HG02884 (cell line): ENCODE measurements at regions not wholly inside any gene's neighbourhood (a gene's known extent, or its start where the extent isn't known, plus 50 kb on each side); places are given as distances from the start of the nearest gene placed in this dataset.
"Not testable (repeated sequence)": the region's sequence is repeated elsewhere in the genome, so short reads cannot be mapped to it uniquely, and the experiment has no call there.

Source experiments
- ATAC-seq: cut with Tn5 transposase; IDR thresholded peaks from one replicate; pipeline ENCODE4 v1.9.1; 2021; ENCODE audit warnings: mild to moderate bottlenecking, moderate library complexity; ENCODE audit not compliant: unreplicated experiment

- no peak for ATAC-seq
These were observed 191.6 kb upstream of the CCN2 start for GRCh38 chr6:132142768-132143167.

GRCh38 chr6:132142308-132142707, 191.1 kb upstream of the CCN2 start:
- no peak for ATAC-seq

DNA sequence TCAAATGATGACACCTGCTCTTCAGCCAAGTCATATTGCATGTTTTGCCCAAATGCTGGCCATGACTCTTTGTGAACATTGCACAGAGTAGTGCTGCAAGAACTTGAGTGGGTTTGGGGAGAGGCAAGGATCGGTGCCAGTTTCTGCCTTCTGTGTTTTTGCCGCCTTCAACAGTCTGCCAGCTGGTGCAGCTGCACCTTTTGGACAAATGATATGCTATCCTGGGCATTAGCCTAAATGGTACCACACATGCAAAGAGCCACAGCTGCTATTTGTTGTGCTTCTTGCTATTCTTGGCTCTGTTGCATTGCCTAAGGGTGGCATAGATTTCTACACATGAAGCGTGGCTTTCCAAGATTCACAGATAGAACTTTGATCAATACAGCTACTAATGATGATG, 189.0 kb upstream of the CCN2 start:
- ATAC-seq: no peak

GRCh38 chr6:132139611-132140010, 188.4 kb upstream of the CCN2 start:
- ATAC-seq: no peak

DNA sequence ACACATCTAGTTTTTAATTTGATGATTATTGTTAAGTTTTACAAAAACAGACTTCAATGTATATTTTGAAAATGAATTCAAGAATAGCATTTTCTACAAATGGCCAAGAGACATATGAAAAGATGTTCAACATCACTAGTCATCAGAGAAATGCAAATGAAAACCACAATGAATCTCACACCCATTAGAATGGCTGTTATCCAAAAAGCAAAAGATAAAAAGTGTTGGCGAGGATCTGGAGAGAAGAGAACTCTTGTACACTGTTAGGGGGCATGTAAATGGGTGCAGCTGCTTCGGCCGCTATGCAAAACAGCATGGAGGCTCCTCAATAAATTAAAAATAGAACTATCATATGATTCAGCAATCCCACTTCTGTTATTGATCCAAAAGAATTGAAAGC, 185.8 kb upstream of the CCN2 start:
- no peak for ATAC-seq

DNA sequence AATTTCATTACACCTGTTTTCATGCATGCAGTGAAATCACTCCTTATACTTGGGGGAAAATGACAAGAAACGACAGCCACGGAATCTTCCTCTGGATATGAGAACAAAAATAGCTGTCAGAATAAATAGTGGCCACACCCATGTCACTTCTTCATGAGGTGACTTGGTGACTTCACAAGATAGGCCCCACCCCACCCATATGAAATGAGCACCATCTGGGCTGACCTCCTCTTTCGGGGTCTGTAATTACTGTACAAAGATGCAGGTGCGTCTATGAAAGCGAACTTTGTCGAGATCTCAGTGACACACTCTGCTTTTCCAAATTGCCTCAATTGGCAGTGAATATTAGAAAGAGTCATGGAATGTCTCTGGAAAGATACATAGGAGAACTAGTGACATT, 184.2 kb upstream of the CCN2 start:
- ATAC-seq: no peak

GRCh38 chr6:132133736-132134445, 182.7 kb upstream of the CCN2 start:
- ATAC-seq: no peak

- ATAC-seq: no peak
These were observed 181.9 kb upstream of the CCN2 start for GRCh38 chr6:132132924-132133639.

GRCh38 chr6:132132422-132132821, 181.2 kb upstream of the CCN2 start:
- no peak for ATAC-seq

- ATAC-seq: no peak
These were observed 180.6 kb upstream of the CCN2 start for GRCh38 chr6:132131758-132132157.

- ATAC-seq: no peak
These were observed 180.2 kb upstream of the CCN2 start for GRCh38 chr6:132131351-132131750.

DNA sequence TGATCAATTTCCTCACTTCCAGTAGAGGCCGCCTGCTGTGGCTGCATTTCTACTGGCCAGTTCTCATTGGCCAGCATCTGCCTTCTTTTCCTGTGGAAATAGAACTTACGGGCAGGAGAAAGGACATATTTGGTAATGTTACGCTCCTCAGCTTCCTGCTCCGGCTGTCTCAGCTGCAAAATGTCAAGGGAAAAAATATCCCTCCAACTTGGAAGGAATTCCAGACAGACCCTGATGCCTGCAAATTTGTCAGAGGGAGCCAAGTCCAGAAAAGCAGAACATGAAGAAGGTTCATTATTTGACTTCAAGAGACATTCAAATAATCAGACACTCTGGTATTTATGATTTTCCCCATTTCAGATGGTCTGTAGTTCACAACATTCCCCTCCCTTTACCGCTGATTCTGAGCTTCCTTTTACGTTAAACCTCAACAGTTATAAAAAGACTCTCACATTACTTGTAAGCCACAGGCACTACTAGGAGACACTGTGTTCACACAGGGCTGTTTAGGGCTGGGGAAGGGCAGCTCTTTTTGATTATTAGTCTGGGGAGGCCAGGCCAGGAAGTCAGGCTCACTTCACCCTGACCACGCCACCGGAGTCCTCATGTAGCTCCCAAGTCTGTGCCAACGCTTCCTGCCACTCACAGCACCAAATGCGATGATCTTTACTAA, 179.6 kb upstream of the CCN2 start:
- no peak for ATAC-seq

DNA sequence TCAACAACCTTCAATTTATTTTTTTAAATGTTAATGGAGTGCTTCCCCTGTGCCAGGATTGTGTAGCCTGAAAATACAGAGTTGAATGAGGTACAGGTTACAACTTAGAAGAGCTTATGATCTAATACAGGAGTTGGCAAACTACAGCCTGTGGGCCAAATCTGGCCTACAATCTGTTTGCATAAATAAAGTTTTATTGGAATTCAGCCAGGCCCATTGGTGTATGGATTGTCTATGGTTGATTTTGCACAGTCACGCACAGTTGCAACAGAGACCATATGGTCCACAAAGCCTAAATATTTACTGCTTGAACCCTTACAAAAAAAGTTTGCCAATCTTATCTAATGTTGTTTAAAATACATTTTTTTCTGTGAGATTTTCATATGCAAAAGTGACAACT, 177.3 kb upstream of the CCN2 start:
- ATAC-seq: no peak

DNA sequence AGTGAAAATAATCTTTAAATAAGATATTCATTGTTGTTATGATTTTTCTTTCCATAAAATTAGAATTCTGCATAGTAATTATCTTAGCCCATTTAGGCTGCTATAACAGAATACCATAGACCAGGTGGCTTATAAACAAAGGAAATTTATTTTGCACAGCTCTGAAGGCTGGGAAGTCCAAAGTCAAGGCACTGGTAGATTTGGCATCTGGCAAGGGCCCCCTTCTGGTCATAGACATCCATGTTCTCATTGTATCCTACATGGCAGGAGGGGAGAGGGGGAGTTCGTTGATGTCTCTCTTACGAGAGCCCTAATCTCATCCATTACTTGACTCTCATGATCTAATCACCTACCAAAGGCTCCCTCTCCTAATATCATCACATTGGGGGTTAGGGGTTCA, 175.0 kb upstream of the CCN2 start:
- no peak for ATAC-seq

GRCh38 chr6:132122871-132123270, 171.7 kb upstream of the CCN2 start:
- no peak for ATAC-seq

DNA sequence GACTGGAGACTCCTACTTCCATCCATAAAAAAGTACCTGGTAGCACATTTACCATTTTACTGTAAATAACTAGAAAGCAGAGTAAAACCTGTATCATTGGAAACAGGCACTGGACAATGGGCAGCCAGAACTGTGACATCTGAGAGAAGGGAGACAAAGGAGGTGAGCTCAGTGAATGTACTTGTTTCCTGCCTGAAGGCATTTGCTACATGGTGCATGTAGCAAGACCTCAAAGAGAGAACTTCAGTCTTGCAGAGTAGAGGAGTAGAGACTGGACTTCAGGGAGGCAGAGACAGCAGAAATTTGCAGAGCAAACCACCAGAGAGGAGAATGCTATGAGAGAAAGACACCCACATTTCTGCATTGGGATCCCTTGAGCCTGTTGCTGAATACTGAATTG, 171.0 kb upstream of the CCN2 start:
- ATAC-seq: no peak

DNA sequence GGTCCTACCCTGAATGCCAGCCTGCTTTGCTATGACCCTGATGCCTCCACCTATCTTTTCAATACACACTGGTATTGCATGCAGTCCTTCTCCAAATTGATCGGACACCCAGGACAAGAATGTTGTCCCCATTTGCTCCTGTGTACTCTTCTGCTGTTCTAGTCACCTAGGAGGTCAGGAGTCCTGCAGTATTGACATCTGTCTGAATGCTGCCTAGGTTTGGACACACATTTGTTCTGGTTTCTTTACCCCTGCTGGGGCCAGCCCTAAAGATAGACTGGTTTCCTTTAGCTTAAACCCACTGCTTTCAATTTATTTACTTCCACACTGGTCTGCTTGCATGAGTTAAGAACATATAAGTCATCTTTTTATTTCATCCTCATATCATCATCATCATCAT, 167.0 kb upstream of the CCN2 start:
- ATAC-seq: no peak

- no peak for ATAC-seq
These were observed 164.7 kb upstream of the CCN2 start for GRCh38 chr6:132115714-132116366.

DNA sequence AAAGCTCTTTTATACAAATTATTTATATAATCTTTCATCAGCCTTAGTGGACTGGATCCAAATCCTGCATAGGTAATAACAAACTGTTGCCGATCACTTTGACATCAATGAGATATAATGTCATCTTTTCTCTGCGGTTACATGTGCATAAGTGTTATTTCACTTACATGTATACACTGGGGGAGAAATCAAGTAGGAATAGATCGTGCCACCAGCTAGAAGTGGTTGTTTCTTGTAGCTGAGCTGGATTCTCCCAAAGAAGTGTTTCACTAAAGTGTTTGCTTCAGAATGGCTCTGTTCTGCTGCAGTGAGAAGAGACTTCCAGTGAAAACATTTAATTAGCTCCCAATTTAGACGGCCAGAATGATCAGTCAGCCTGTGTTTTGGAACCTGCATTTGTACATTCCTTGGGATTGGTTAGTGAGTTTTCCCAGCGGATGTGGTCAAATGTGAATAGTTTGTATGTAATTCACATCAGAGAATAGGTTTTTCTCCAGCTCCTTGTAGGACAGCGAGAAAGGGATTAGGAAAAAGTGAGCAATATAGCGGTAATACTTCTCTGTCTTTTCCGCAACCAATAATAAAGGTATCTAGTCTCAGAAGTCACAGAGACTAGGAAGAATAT, 163.1 kb upstream of the CCN2 start:
- ATAC-seq: no peak

DNA sequence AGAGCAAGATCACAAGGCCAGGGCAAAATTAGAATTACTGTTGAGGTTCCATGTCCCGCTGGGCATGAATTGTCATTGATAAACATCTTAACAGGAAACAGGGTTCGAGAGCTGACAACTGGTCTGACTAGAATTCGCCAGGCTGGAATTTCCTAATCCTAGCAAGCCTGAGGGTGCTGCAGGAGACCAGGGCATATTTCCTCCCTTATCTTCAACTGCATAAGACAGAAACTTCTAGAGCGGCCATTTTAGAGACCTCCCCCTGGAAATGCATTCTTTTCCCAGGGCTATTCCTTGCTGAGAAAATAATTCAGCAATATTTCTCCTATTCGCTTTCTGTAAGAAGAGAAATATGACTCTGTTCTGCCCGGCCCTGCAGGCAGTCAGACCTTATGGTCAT, 158.6 kb upstream of the CCN2 start:
- not testable (repeated sequence) for ATAC-seq

DNA sequence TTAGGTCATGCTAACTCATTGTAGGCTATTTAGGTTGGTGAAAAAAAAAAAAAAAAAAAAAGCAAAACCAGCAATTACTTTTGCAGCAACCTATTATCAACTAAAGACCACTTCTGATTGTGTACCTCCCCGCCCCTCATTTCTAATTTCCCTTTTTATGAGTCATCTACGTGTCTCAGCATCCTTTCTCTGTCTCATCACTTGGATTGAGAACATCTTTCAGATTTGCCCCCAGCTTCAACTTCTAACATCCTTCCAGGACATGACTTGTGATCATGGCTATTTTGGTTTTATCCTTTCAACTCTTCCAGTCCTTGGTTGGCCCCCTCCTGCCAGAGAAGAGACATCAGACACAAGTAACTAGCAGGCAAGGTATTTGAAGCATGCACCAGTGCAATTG, 156.7 kb upstream of the CCN2 start:
- ATAC-seq: no peak
